Endometrium (tissue), 2 donors: ENCODE measurements at regions not wholly inside any gene's neighbourhood (a gene's known extent, or its start where the extent isn't known, plus 50 kb on each side); places are given as distances from the start of the nearest gene placed in this dataset.

Experiments used
- FAIRE-seq: peaks from 2 replicates; lab custom pipeline; 2012; peaks lifted over from hg19 to GRCh38; lab: Jason Lieb, UNC
- donor health status: control.
- donor health status: control.

GRCh38 chr12:131486451-131487230 is 224.2 kb upstream of the SFSWAP start:
- no peak for FAIRE-seq

- no peak for FAIRE-seq
Observed at GRCh38 chr12:131487388-131488124, 223.3 kb upstream of the SFSWAP start.

- FAIRE-seq = no peak
Observed at GRCh38 chr12:131489718-131490117, 221.2 kb upstream of the SFSWAP start.

GRCh38 chr12:131491155-131491554 is 219.7 kb upstream of the SFSWAP start:
- FAIRE-seq = no peak

- no peak for FAIRE-seq
Observed at GRCh38 chr12:131491916-131492490, 218.9 kb upstream of the SFSWAP start.

GRCh38 chr12:131493068-131493826 is 217.6 kb upstream of the SFSWAP start:
- no peak for FAIRE-seq

- no peak for FAIRE-seq
Observed at GRCh38 chr12:131494216-131494615, 216.7 kb upstream of the SFSWAP start.

GRCh38 chr12:131494741-131495524 is 216.0 kb upstream of the SFSWAP start:
- FAIRE-seq = no peak

GRCh38 chr12:131497966-131498365 is 212.9 kb upstream of the SFSWAP start:
- no peak for FAIRE-seq

GRCh38 chr12:131499160-131499863 is 211.6 kb upstream of the SFSWAP start:
- FAIRE-seq = no peak

- FAIRE-seq = no peak
Observed at GRCh38 chr12:131499864-131500190, 211.1 kb upstream of the SFSWAP start.

GRCh38 chr12:131500564-131500963 is 210.3 kb upstream of the SFSWAP start:
- FAIRE-seq = no peak

GRCh38 chr12:131505561-131505960 is 205.3 kb upstream of the SFSWAP start:
- no peak for FAIRE-seq

- no peak for FAIRE-seq
Observed at GRCh38 chr12:131506426-131506825, 204.5 kb upstream of the SFSWAP start.

GRCh38 chr12:131507094-131507493 is 203.8 kb upstream of the SFSWAP start:
- no peak for FAIRE-seq

GRCh38 chr12:131507881-131508280 is 203.0 kb upstream of the SFSWAP start:
- FAIRE-seq = no peak

GRCh38 chr12:131509701-131510100 is 201.2 kb upstream of the SFSWAP start:
- FAIRE-seq = no peak

- no peak for FAIRE-seq
Observed at GRCh38 chr12:131510431-131510830, 200.5 kb upstream of the SFSWAP start.

- no peak for FAIRE-seq
Observed at GRCh38 chr12:131511391-131511802, 199.5 kb upstream of the SFSWAP start.

GRCh38 chr12:131511803-131512561 is 198.9 kb upstream of the SFSWAP start:
- no peak for FAIRE-seq
